PC-3 (cell line): ENCODE measurements at regions not wholly inside any gene's neighbourhood (a gene's known extent, or its start where the extent isn't known, plus 50 kb on each side); places are given as distances from the start of the nearest gene placed in this dataset.

Experiments
- ATAC-seq: fragments of 200-7000 bp; cut with Tn5 transposase; 2 replicates; pipeline ENCODE4 v1.9.1; 2020; ENCODE audit warnings: mild to moderate bottlenecking, moderate library complexity
- BruUV-seq: library from RNA; stranded (reverse); fragments of 400-500 nt; replicated peaks from 2 replicates; lab custom pipeline; 2021; lab: Mats Ljungman, UMichigan
- CTCF ChIA-PET: fragments of 300-600 bp; sonication (Branson Sonifier 250); formaldehyde crosslinking; loops from one replicate; lab custom pipeline; 2022; ENCODE audit warnings: antibody characterized with exemption; lab: Charles Lee
- POLR2A ChIA-PET: fragments of 300-600 bp; sonication (Branson Sonifier 250); formaldehyde crosslinking; loops from one replicate; lab custom pipeline; 2022; ENCODE audit warnings: antibody characterized with exemption; ENCODE audit not compliant: unreplicated experiment; lab: Charles Lee
- DNase-seq: peaks from one replicate; pipeline ENCODE4 v3.0.0-alpha.2; 2015
- H2AFZ ChIP-seq: fragments of 300-600 bp; sonication (generic); 2 replicates; pipeline ENCODE4 v1.6.0; 2016; ENCODE audit warnings: antibody characterized with exemption, low read length
- H3F3A ChIP-seq: fragments of 300-600 bp; sonication (generic); one replicate; pipeline ENCODE4 v1.6.0; 2017; ENCODE audit warnings: antibody characterized with exemption, low read length, control low read depth, mild to moderate bottlenecking; ENCODE audit not compliant: unreplicated experiment
- H3K27ac ChIP-seq: fragments of 300-600 bp; sonication (generic); 2 replicates; pipeline ENCODE4 v1.5.1; 2016; ENCODE audit warnings: mild to moderate bottlenecking, low read length
- H3K27me3 ChIP-seq: fragments of 300-600 bp; sonication (generic); 2 replicates; pipeline ENCODE4 v1.6.1; 2016; ENCODE audit warnings: low read length, mixed read lengths
- H3K36me3 ChIP-seq: fragments of 300-600 bp; sonication (generic); 2 replicates; pipeline ENCODE4 v1.6.1; 2016; ENCODE audit warnings: low read depth, mixed run types, low read length, mixed read lengths
- H3K4me1 ChIP-seq: fragments of 300-600 bp; sonication (generic); 2 replicates; pipeline ENCODE4 v1.5.1; 2016; ENCODE audit warnings: low read length; ENCODE audit not compliant: insufficient read depth
- H3K4me2 ChIP-seq: fragments of 300-600 bp; sonication (generic); 2 replicates; pipeline ENCODE4 v1.6.0; 2016; ENCODE audit warnings: low read length
- H3K4me3 ChIP-seq: fragments of 300-600 bp; sonication (generic); 2 replicates; pipeline ENCODE4 v1.5.1; 2016; ENCODE audit warnings: mild to moderate bottlenecking, low read length, mixed read lengths
- H3K79me2 ChIP-seq: fragments of 300-600 bp; sonication (generic); 2 replicates; pipeline ENCODE4 v1.6.1; 2017; ENCODE audit warnings: low read length, mixed read lengths
- H3K9ac ChIP-seq: fragments of 300-600 bp; sonication (generic); 2 replicates; pipeline ENCODE4 v1.6.0; 2016; ENCODE audit warnings: mild to moderate bottlenecking, low read length
- H3K9me2 ChIP-seq: fragments of 300-600 bp; sonication (generic); replicated peaks from 2 replicates; pipeline ENCODE4 v1.6.1; 2016; ENCODE audit warnings: mixed run types, low read length, mixed read lengths
- H3K9me3 ChIP-seq: fragments of 300-600 bp; sonication (generic); 2 replicates; pipeline ENCODE4 v1.6.1; 2016; ENCODE audit warnings: low read length, mixed read lengths
- H4K20me1 ChIP-seq: fragments of 300-600 bp; sonication (generic); 2 replicates; pipeline ENCODE4 v1.6.1; 2016; ENCODE audit warnings: low read length, mixed read lengths
- CTCF ChIP-seq: fragments of 300-600 bp; sonication (generic); conservative IDR thresholded peaks from 2 replicates; pipeline ENCODE4 v1.5.1; 2017; ENCODE audit warnings: antibody characterized with exemption, low read depth, mild to moderate bottlenecking, low read length
- EZH2 ChIP-seq: fragments of 300-600 bp; sonication (generic); IDR thresholded peaks from one replicate; pipeline ENCODE4 v1.6.1; 2017; ENCODE audit warnings: antibody characterized with exemption, mild to moderate bottlenecking, low read length; ENCODE audit not compliant: unreplicated experiment
- EZH2phosphoT487 ChIP-seq: fragments of 300-600 bp; sonication (generic); IDR thresholded peaks from 2 replicates; pipeline ENCODE4 v1.6.1; 2018; ENCODE audit warnings: mild to moderate bottlenecking, antibody characterized with exemption, low read length, borderline replicate concordance
- intact Hi-C: fragments of 100-400 bp; cut with micrococcal nuclease; formaldehyde crosslinking; loops from 2 replicates; pipeline ENCODE4 v1.9.0; 2023

GRCh38 chr14:28695109-28695508, 71.5 kb upstream of the FOXG1 start:
- Histone ChIP-seq H3K27me3 (no peaks in the 10 kb centered on the region), H3F3A (no peaks in the 10 kb centered on the region), H3K4me1 (no peaks in the 10 kb centered on the region), H3K79me2 (no peaks in the 10 kb centered on the region), H3K4me3 (no peak overlapping the region), H3K9ac (no peak overlapping the region), H3K4me2 (no peak overlapping the region), H3K9me3 (no peaks in the 10 kb centered on the region), H4K20me1 (no peaks in the 10 kb centered on the region), H3K9me2 (no peaks in the 10 kb centered on the region), H3K36me3 (no peaks in the 10 kb centered on the region), H3K27ac (no peak overlapping the region), H2AFZ (no peak overlapping the region)
- DNase-seq, result no peak
- no peak for TF ChIP-seq EZH2phosphoT487
- no peak for TF ChIP-seq EZH2
- no peak for TF ChIP-seq CTCF
- intact Hi-C loops, result no loop called here
- CTCF ChIA-PET, result no interaction called here
- ATAC-seq, result no peak
- BruUV-seq, result no TSS peak
- POLR2A ChIA-PET, result no interaction called here

- no peaks in the 10 kb centered on the region for H3K9me2 ChIP-seq
- H3K27ac ChIP-seq, result no peak overlapping the region
- peaks cover 12% of the 10 kb centered on the region for H3K4me1 ChIP-seq
- no peak overlapping the region for H2AFZ ChIP-seq
- no peak overlapping the region for H3K9ac ChIP-seq
- H3F3A ChIP-seq, result no peaks in the 10 kb centered on the region
- H3K79me2 ChIP-seq, result no peaks in the 10 kb centered on the region
- ChIA-PET POLR2A (no interaction called here), CTCF (no interaction called here)
- DNase-seq, result no peak
- no peaks in the 10 kb centered on the region for H4K20me1 ChIP-seq
- H3K9me3 ChIP-seq, result no peaks in the 10 kb centered on the region
- H3K36me3 ChIP-seq, result no peaks in the 10 kb centered on the region
- no peak for TF ChIP-seq EZH2
- TF ChIP-seq EZH2phosphoT487, result no peak
- TF ChIP-seq CTCF, result no peak
- intact Hi-C loops, result no loop called here
- no peak for ATAC-seq
- H3K4me3 ChIP-seq, result no peak overlapping the region
- no TSS peak for BruUV-seq
- H3K27me3 ChIP-seq, result no peaks in the 10 kb centered on the region
- no peak overlapping the region for H3K4me2 ChIP-seq
These were observed 64.9 kb upstream of the FOXG1 start for GRCh38 chr14:28701733-28702132.

- H3K27me3 ChIP-seq, result no peaks in the 10 kb centered on the region
- ChIA-PET CTCF (interaction anchor here (0.6 kb wide), 1 partner anchor 426 kb away, joined by 3 read pairs; no protein-coding TSS in a partner anchor), POLR2A (no interaction called here)
- H2AFZ ChIP-seq, result no peak overlapping the region
- no peaks in the 10 kb centered on the region for H3F3A ChIP-seq
- no peak overlapping the region for H3K9ac ChIP-seq
- H3K4me3 ChIP-seq, result no peak overlapping the region
- H3K4me1 ChIP-seq, result peaks cover 20% of the 10 kb centered on the region
- intact Hi-C loops, result no loop called here
- no peaks in the 10 kb centered on the region for H3K9me3 ChIP-seq
- DNase-seq, result no peak
- H3K36me3 ChIP-seq, result no peaks in the 10 kb centered on the region
- H3K27ac ChIP-seq, result no peak overlapping the region
- TF ChIP-seq EZH2 (no peak), EZH2phosphoT487 (no peak), CTCF (no peak)
- H3K79me2 ChIP-seq, result no peaks in the 10 kb centered on the region
- BruUV-seq, result no TSS peak
- no peaks in the 10 kb centered on the region for H4K20me1 ChIP-seq
- H3K4me2 ChIP-seq, result no peak overlapping the region
- H3K9me2 ChIP-seq, result no peaks in the 10 kb centered on the region
- ATAC-seq, result no peak
These were observed 63.1 kb upstream of the FOXG1 start for GRCh38 chr14:28703482-28703881.
